Cerebellar cortex (tissue), 1 donor: ENCODE measurements at regions not wholly inside any gene's neighbourhood (a gene's known extent, or its start where the extent isn't known, plus 50 kb on each side); places are given as distances from the start of the nearest gene placed in this dataset.
"Not testable (repeated sequence)": the region's sequence is repeated elsewhere in the genome, so short reads cannot be mapped to it uniquely, and the experiment has no call there.

Experiments
- DNase-seq: peaks from one replicate; pipeline ENCODE4 v3.0.0-alpha.2; 2015; ENCODE audit warnings: low spot score

DNA sequence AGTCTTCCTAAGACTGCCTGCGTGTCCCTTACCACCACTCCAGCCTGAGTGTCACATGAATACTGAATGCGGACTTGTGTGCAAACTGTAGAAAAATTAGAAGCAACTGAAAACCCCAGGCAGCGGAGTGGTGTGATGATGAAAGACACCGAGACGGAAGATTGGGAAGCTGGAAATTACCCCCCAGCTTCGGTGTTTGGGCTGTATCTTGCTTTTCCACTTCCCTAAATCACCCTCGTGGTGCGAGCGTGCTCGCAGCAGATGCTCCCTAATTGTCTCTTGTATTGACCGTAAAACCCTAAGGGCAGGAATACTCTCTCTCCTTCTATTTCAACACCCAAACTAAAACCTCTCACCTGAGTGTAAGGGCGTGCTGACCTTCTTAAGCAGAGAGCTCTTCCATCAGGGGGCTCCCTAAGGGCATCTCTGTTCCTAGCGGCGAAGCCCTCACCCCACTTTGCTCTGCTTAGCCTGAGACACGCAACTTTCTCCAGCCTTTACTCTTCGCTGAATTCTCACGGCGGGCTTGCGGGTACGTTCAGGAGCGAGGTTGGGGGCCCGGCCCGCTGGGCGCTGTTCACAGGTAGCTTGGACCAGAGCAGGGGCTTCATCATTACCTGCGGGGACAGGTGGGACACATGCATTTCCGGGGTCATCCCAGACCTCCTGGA lies 62.4 kb downstream of the CRYBB2 start:
- no peak for DNase-seq

- no peak for DNase-seq
These were observed 62.9 kb downstream of the CRYBB2 start for GRCh38 chr22:25282346-25282670.

- DNase-seq, result peak; percentile 13
These were observed 63.5 kb downstream of the CRYBB2 start for GRCh38 chr22:25282671-25283561.

DNA sequence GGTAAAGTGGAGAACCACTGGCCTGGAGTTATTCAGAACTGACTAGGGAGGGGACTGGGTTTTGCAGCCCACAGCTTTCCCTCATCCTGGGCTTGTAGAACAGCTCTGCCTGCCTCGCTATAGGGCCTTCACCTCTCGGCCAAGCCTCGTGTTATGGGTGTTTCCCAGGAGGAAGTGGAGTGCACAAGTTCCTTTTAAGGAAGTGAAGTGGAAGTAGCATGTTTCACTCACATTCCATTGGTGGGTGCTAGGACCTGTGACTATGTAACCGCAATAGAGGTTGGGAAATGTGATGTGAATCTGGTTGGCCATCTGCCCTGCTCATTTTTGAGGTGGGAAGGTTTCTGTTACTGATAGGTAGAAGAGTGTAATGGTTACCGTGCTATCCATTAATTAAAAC lies 69.0 kb downstream of the CRYBB2 start:
- DNase-seq, result not testable (repeated sequence)

GRCh38 chr22:25301912-25302311 lies 82.5 kb downstream of the CRYBB2 start:
- not testable (repeated sequence) for DNase-seq

GRCh38 chr22:25309586-25309985 lies 90.1 kb downstream of the CRYBB2 start:
- DNase-seq, result not testable (repeated sequence)

DNA sequence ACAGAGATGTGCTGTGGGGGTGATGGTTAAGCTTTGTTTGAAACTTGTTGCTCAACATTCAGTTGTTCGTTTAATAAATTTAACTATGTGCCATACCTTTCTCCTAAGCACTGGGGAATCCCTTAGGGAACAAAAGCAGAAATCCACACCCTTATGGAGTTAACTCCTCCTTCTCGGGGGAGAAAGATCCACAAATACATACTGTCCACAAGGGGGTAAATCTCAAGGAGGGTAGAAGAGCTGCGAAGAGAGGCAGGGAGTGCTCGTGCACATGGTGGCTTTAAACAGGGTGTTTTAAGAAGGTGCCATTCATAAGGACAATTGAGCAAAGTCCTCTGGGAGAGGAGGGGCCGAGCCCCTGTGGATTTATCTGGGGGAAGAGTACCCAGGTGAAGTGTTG lies 92.5 kb downstream of the CRYBB2 start:
- not testable (repeated sequence) for DNase-seq

GRCh38 chr22:25318081-25318823 lies 98.8 kb downstream of the CRYBB2 start:
- no peak for DNase-seq

DNA sequence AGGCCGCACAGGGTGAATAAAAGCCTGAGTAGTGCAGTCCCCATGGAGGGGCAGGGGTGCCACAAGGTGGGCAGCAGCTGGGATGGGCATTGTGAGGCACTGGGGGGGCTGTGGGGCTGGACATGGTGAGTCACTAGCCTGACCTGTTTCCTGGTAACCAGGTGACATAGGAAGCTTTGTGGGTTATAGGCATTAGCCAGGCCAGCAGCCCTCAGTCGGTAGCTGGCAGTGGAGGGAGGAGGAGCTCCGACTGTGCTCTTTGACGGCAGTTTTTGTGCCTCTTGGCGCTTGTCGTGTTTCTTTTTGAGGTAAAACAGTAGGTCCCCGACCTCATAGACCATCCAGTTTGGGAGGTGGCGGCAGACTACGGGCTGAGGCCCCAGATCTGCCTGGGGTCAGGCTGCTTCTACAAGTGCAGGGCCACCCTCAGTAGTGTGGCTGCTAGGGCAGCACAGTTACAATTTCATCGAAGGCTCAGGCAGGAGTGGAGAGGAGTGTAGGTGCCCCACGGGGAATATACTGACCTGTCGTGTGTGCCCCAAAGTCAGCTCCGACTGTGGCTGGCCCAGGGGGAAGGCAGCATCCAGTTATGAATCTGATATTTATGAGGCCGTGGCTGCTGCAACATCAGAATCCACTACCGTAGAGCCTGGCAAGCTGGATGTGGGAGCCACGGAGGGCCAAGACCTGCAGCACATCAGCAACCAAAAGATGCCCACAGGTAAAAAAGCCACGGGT lies 107.7 kb downstream of the CRYBB2 start:
- no peak for DNase-seq

DNA sequence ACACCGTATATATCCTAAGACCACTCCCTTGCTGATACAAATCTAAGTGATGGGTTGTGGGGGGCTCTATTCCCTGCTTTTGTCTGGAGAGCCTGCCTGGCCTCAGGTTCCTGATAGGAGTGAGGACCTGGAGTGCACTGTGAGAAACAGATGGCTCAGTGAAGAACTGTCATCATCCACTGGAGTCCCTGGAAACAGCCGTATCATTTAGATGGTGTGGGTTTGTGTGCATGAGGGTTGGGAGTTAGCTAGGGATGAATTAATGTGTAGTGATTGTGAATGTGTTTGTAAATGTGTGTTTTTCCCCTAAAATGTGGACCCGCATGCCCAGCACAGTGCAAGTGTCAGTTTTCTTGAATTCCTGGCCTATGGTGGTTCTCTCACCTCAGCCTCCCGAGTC lies 111.6 kb downstream of the CRYBB2 start:
- DNase-seq, result no peak

- not testable (repeated sequence) for DNase-seq
These were observed 112.5 kb downstream of the CRYBB2 start for GRCh38 chr22:25331911-25332310.

- DNase-seq, result no peak
These were observed 112.9 kb downstream of the CRYBB2 start for GRCh38 chr22:25332386-25332785.

DNA sequence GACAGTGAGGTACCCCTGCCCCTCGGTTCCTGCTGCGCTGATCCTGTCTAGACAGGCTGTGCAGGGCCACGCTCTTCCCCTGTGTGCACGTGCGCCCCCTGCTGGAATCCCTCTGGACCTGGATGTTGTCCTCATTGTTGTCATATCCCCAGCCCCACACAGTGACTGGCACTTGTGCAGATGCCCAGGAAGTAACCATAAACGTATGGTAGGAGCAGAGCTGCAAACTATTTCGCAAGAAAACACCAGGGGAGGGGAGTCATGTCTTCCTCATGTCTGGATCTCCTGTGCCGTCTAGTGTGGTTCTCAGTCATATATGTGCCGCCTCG lies 114.7 kb downstream of the CRYBB2 start:
- peak; percentile 54 for DNase-seq

DNA sequence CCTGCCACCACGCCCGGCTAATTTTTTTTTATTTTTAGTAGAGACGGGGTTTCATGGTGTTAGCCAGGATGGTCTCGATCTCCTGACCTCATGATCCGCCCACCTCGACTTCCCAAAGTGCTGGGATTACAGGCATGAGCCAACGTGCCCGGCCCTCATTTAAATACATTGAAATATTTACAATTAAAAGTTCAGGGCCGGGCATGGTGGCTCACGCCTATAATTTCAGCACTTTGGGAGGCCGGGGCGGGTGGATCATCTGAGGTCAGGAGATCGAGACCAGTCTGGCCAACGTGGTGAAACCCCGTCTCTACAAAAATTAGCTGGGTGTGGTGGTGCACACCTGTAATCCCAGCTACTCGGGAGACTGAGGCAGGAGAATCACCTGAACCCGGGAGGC lies 115.2 kb downstream of the CRYBB2 start:
- not testable (repeated sequence) for DNase-seq

GRCh38 chr22:25335276-25335675 lies 115.8 kb downstream of the CRYBB2 start:
- DNase-seq, result not testable (repeated sequence)

- DNase-seq, result not testable (repeated sequence)
These were observed 121.1 kb downstream of the CRYBB2 start for GRCh38 chr22:25340536-25340935.

DNA sequence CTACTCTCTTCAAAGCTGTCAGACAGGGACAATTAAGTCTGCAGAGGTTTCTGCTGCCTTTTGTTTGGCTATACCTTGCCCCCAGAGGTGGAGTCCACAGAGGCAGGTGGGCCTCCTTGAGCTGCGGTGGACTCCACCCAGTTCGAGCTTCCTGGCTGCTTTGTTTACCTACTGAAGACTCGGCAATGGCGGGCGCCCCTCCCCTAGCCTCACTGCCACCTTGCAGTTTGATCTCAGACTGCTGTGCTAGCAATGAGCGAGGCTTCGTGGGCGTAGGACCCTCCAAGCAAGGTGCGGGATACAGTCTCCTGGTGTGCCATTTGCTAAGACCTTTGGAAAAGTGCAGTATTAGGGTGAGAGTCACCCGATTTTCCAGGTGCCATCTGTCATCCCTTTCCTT lies 124.9 kb downstream of the CRYBB2 start:
- DNase-seq, result not testable (repeated sequence)

GRCh38 chr22:25346859-25347751 lies 127.7 kb downstream of the CRYBB2 start:
- no peak for DNase-seq

DNA sequence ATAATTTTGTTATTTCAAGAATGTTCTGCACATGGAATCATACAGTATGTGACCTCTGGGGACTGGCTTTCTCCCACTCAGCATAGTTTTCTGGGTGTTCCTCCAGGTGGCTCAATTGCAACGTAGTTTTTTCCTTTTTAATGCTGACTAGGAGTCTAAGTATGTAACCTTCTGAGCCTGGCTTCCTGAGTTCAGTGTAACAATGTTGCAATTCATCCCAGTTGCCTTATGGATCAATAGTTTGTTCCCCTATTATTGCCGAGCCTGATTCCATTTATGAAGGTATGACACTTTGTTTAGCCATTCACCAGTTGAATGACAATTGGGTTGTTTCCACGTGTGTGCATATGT lies 128.3 kb downstream of the CRYBB2 start:
- no peak for DNase-seq

GRCh38 chr22:25348391-25348790 lies 129.0 kb downstream of the CRYBB2 start:
- no peak for DNase-seq

- not testable (repeated sequence) for DNase-seq
These were observed 129.6 kb downstream of the CRYBB2 start for GRCh38 chr22:25348996-25349395.
